ENCODE measurements at regions not wholly inside any gene's neighbourhood (a gene's known extent, or its start where the extent isn't known, plus 50 kb on each side); places are given as distances from the start of the nearest gene placed in this dataset.

DNA sequence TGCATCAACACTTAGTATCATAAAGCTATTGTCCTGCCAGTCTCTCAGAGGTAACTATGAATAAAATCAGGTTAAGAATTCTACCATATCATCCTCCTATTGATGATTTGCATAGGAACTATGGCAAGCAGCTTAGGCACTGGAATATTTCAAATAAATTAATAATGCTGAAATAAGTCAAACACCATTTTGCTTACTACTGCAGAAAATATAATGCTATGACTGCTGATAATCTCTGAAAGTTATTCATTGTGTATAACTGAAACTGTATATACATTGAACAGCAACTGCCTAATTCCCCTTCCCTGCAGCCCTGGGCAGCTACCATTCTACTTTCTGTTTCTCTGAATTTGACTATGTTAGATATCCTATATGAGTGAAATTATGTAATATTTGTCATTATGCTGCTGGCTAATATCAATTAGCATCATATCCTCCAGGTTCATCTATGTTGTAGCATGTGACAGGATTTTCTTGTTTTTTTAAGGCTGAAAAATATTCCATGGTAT is 318.8 kb upstream of the SGCG start:
- ATAC-seq: no peak
- no peak for DNase-seq
- no peaks in the 10 kb centered on the region for H3K27me3 ChIP-seq
- no peak overlapping the region for H3K27ac ChIP-seq
- TF ChIP-seq POLR2A (IDR thresholded peaks at IDR 0.05) (no peak), CTCF (IDR thresholded peaks at IDR 0.05 in 4 of 5, conservative IDR thresholded peaks at IDR 0.05 in 1 of 5) (no peak)
- in situ Hi-C loops (cut with MboI; ENCODE audit: low sequenced_read_pairs in 4 of 4): no loop called here
- intact Hi-C loops (cut with DNase I; ENCODE audit: low total_unique reads): no loop called here
- no peak overlapping the region for H3K4me3 ChIP-seq
- no peaks in the 10 kb centered on the region for H3K36me3 ChIP-seq
- H3K9me3 ChIP-seq: no peaks in the 10 kb centered on the region
- H3K4me1 ChIP-seq: no peaks in the 10 kb centered on the region

GRCh38 chr13:22862478-22862877 is 318.3 kb upstream of the SGCG start:
- Histone ChIP-seq H3K9me3 (no peaks in the 10 kb centered on the region), H3K4me1 (no peaks in the 10 kb centered on the region), H3K27ac (no peak overlapping the region), H3K4me3 (no peak overlapping the region), H3K36me3 (no peaks in the 10 kb centered on the region), H3K27me3 (no peaks in the 10 kb centered on the region)
- DNase-seq (no peak), ATAC-seq (no peak)
- TF ChIP-seq CTCF (IDR thresholded peaks at IDR 0.05 in 4 of 5, conservative IDR thresholded peaks at IDR 0.05 in 1 of 5): no peak
- no peak for TF ChIP-seq POLR2A (IDR thresholded peaks at IDR 0.05)
- in situ Hi-C loops (cut with MboI; ENCODE audit: low sequenced_read_pairs in 4 of 4): no loop called here
- intact Hi-C loops (cut with DNase I; ENCODE audit: low total_unique reads): no loop called here

DNA sequence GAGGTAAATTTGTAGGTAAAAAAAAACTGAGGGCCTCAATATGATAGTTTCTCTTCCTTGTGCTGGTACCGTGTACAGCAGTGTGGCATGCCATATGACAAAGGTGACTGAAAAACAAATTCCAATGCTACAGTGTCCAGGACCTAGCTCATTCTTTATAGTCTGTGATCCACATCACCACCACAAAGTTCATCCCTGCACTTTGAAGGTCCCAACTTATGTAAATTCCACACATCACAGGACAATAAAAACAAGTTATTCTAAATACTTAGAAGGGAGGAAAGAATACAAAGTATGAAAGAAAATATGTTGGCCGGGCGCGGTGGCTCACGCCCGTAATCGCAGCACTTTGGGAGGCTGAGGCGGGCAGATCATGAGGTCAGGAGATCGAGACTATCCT is 314.6 kb upstream of the SGCG start:
- Histone ChIP-seq H3K4me1 (no peaks in the 10 kb centered on the region), H3K27me3 (no peaks in the 10 kb centered on the region)
- TF ChIP-seq CTCF (IDR thresholded peaks at IDR 0.05 in 4 of 5, conservative IDR thresholded peaks at IDR 0.05 in 1 of 5): no peak
- TF ChIP-seq POLR2A (IDR thresholded peaks at IDR 0.05): no peak

DNA sequence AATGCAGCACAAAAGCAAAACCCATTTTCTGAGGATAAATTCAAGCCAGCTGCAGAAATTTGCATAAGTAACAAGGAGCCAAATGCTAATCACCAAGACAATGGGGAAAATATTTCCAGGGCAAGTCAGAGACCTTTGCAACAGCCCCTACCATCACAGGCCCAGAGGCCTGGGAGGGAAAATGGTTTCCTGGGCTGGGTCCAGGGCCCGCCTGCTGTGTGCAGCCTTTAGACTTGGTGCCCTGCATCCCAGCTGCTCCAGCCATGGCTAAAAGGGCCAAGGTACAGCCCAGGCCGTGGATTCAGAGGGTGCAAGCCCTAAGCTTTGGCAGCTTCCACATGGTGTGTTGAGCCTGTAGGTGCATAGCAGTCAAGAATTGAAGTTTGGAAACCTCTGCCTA is 309.5 kb upstream of the SGCG start:
- H3K4me3 ChIP-seq: no peak overlapping the region

More for the DNA sequence above, 314.6 kb upstream of the SGCG start:
- no peaks in the 10 kb centered on the region for H3K36me3 ChIP-seq
- H3K4me3 ChIP-seq: no peak overlapping the region
- no peaks in the 10 kb centered on the region for H3K9me3 ChIP-seq
- DNase-seq (no peak), ATAC-seq (no peak)
- intact Hi-C loops (cut with DNase I; ENCODE audit: low total_unique reads) (no loop called here), in situ Hi-C loops (cut with MboI; ENCODE audit: low sequenced_read_pairs in 4 of 4) (no loop called here)
- H3K27ac ChIP-seq: no peak overlapping the region

More for the DNA sequence above, 309.5 kb upstream of the SGCG start:
- TF ChIP-seq POLR2A (IDR thresholded peaks at IDR 0.05) (no peak), CTCF (IDR thresholded peaks at IDR 0.05 in 4 of 5, conservative IDR thresholded peaks at IDR 0.05 in 1 of 5) (no peak)
- ATAC-seq (no peak), DNase-seq (no peak)
- Histone ChIP-seq H3K9me3 (no peaks in the 10 kb centered on the region), H3K4me1 (no peaks in the 10 kb centered on the region), H3K36me3 (no peaks in the 10 kb centered on the region), H3K27me3 (no peaks in the 10 kb centered on the region), H3K27ac (no peak overlapping the region)
- in situ Hi-C loops (cut with MboI; ENCODE audit: low sequenced_read_pairs in 4 of 4) (no loop called here), intact Hi-C loops (cut with DNase I; ENCODE audit: low total_unique reads) (no loop called here)

All from gastrocnemius medialis (tissue), 4 donors.